Kidney epithelial cell (primary cell): ENCODE measurements at regions not wholly inside any gene's neighbourhood (a gene's known extent, or its start where the extent isn't known, plus 50 kb on each side); places are given as distances from the start of the nearest gene placed in this dataset.

Experiments
- DNase-seq: peaks from one replicate; pipeline ENCODE4 v3.0.0-alpha.2; 2010; ENCODE audit warnings: low read depth
- H3K27me3 ChIP-seq: 2 replicates; pipeline ENCODE4 v1.6.0; 2011; ENCODE audit warnings: low read length; ENCODE audit not compliant: control insufficient read depth, insufficient read depth
- H3K36me3 ChIP-seq: 2 replicates; pipeline ENCODE4 v1.5.1; 2011; ENCODE audit warnings: low read length; ENCODE audit not compliant: control insufficient read depth, insufficient read depth
- H3K4me3 ChIP-seq: 2 replicates; pipeline ENCODE4 v1.5.1; 2011; ENCODE audit warnings: low read depth, mild to moderate bottlenecking, control low read depth, low read length
- TF ChIP-seq, protein P1 (sequence below): IDR thresholded peaks from 2 replicates; pipeline ENCODE4 v1.5.1; 2011; ENCODE audit warnings: mild to moderate bottlenecking, moderate library complexity, low read length, control low read depth, inconsistent platforms; ENCODE audit not compliant: insufficient read depth, poor library complexity, severe bottlenecking

- TF ChIP-seq, protein P1, sequence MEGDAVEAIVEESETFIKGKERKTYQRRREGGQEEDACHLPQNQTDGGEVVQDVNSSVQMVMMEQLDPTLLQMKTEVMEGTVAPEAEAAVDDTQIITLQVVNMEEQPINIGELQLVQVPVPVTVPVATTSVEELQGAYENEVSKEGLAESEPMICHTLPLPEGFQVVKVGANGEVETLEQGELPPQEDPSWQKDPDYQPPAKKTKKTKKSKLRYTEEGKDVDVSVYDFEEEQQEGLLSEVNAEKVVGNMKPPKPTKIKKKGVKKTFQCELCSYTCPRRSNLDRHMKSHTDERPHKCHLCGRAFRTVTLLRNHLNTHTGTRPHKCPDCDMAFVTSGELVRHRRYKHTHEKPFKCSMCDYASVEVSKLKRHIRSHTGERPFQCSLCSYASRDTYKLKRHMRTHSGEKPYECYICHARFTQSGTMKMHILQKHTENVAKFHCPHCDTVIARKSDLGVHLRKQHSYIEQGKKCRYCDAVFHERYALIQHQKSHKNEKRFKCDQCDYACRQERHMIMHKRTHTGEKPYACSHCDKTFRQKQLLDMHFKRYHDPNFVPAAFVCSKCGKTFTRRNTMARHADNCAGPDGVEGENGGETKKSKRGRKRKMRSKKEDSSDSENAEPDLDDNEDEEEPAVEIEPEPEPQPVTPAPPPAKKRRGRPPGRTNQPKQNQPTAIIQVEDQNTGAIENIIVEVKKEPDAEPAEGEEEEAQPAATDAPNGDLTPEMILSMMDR: no peak
These were observed 175.3 kb upstream of the HS3ST3A1 start for GRCh38 chr17:13777003-13777402.

DNA sequence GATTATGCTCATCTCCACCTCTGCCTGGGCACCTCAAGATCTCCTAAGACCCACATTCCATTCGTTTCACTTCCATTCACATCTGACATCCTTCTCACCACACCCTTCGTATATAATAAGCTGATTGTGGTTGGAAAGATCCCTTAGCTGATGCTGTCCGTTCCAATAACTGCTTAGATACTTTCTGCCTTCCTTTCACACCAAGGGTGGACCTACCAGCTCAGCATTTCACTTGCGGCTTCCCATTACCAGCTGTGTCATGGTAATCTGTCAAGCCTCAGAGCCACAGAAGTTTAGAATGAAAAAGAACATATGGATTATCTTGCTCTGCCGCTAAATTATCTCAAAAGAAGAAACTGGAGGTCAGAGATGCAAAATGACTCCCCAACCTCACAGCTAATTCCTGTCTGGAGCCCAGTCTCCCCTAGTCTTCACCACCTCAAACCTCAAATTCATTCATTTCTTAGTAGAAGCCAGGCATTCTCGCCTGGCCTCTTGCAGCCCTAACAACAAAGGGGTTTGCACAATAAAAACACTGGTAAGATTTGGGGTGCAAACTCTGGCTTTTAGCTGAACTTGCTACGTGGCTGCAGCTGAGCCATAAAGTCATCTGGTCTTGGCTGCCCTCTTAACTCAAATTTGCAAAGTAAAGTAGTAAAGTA lies 182.8 kb upstream of the HS3ST3A1 start:
- TF ChIP-seq, protein P1: no peak
- no peak for DNase-seq
- Histone ChIP-seq H3K4me3 (no peak overlapping the region), H3K27me3 (no peaks in the 10 kb centered on the region), H3K36me3 (no peaks in the 10 kb centered on the region)

More at GRCh38 chr17:13777003-13777402, 175.3 kb upstream of the HS3ST3A1 start:
- no peak for DNase-seq
- Histone ChIP-seq H3K4me3 (no peak overlapping the region), H3K36me3 (no peaks in the 10 kb centered on the region), H3K27me3 (no peaks in the 10 kb centered on the region)

DNA sequence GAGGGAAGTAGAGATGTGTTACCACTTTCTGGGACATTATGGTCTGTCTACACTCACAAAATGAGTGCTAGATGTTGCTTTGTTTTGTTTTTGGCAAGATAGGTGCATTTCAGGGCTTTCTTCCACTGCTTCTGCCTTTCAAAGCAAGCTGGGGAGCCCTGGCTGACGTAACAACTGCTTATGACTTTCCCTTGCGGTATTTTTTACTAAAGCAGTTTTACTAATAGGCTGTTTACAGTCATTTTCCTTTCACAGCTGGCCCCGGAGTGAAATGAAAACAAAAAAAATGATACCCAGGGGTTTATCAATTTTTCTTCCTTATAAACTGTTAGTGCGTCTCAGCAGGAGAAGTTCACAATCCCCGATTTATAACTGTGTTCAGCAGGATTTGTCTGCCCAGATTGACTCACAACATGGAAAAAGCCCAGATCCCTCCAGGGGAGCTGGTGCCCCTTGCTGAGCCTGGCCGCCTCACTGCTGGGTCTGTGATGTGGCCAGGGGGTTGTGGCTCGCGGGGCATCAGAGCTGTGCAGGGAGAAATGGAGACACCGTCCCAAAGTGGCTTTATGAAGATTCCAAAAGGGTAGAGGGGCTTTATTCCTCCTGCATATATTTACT lies 184.4 kb upstream of the HS3ST3A1 start:
- Histone ChIP-seq H3K4me3 (no peak overlapping the region), H3K27me3 (no peaks in the 10 kb centered on the region), H3K36me3 (no peaks in the 10 kb centered on the region)
- TF ChIP-seq, protein P1: no peak
- no peak for DNase-seq

DNA sequence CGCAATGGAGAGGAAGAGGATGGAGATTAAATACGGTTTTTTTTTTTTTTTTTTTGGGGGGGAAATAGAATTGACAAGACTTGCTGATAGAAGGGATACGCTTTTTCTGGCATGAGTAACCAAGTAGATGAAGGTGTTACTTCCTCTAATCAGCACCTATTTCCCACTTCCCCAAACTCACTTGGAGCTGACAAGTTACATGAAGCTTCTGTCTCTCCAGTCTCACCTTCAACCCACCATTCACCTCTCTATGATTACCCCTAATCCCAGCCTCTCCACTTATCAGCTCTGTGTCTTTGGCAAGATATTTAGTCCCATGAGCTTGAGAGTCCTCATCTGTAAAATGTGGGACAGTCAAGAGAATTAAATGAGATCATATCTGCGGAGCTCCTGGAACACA lies 185.9 kb upstream of the HS3ST3A1 start:
- TF ChIP-seq, protein P1: no peak
- no peak for DNase-seq
- no peaks in the 10 kb centered on the region for H3K36me3 ChIP-seq
- H3K4me3 ChIP-seq: no peak overlapping the region
- H3K27me3 ChIP-seq: no peaks in the 10 kb centered on the region

DNA sequence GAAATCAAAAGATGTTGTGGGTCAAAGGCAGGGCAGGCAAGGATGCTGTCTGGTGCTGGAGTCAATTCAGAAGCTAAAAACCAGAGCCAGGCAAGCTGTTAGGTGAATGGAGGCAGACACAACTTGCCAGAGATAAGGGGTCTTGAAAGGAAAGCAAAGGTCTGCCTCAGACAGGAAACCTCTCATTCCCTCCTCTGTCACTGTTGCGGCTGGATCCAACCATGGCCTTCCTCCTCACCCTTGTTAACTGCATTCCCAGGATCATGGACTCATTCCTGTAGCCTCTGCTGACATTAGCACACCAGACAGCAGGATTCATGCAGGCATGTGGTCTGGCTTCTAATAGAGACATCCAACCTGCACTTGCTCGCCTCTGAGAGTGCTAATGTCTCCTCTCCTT lies 186.7 kb upstream of the HS3ST3A1 start:
- no peak for DNase-seq
- H3K27me3 ChIP-seq: no peaks in the 10 kb centered on the region
- H3K4me3 ChIP-seq: no peak overlapping the region
- TF ChIP-seq, protein P1: no peak
- no peaks in the 10 kb centered on the region for H3K36me3 ChIP-seq

DNA sequence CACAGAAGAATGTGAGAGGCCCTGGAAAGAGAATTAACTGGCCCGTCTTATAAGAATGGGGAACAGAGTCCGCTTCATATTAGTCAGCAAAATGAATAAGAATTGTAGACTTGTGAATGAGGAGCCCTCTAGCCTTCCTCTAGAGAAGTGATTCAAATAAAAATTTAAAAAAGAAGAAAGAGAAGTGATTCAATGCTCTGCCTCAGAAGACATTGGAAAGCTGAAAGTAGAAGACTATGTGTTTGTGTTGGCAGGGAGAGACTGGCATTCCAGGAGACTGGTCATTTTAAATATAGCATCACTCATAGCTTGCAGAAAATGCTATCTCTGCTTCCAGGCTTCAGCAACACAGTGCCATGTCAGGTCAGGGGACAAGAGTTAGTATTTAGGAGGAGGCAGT lies 190.6 kb upstream of the HS3ST3A1 start:
- no peaks in the 10 kb centered on the region for H3K27me3 ChIP-seq
- DNase-seq: no peak
- TF ChIP-seq, protein P1: no peak
- H3K36me3 ChIP-seq: no peaks in the 10 kb centered on the region
- no peak overlapping the region for H3K4me3 ChIP-seq
